ENCODE measurements at regions not wholly inside any gene's neighbourhood (a gene's known extent, or its start where the extent isn't known, plus 50 kb on each side); places are given as distances from the start of the nearest gene placed in this dataset.
"Not testable (repeated sequence)": the region's sequence is repeated elsewhere in the genome, so short reads cannot be mapped to it uniquely, and the experiment has no call there.

DNA sequence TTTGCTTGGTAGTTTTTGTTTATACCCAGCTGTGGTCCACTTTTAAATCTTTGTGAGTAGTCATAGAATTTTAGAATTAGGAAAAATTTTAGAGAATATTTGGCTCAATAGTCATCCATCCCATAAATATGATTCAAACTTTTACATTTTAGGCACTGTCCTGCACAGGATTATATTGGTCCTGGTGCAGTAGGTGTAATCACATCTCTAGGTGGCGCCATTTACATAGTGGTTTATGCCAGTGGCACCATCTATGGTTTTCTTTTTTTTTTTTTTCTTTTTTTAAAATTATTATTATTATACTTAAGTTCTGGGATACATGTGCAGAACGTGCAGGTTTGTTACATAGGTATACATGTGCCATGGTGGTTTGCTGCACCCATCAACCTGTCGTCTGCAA lies 260.7 kb upstream of the KCNN2 start:
- WGBS: 100% methylated on average over 1 of the region's 3 CpGs
- Histone ChIP-seq H3K27ac (ENCODE audit: low read depth, low read length) (no peak overlapping the region), H3K9ac (ENCODE audit: low read depth, low read length) (no peak overlapping the region), H3K27me3 (ENCODE audit: insufficient read depth, low read length) (no peaks in the 10 kb centered on the region), H3K9me3 (ENCODE audit: insufficient read depth, low read depth, low read length) (no peaks in the 10 kb centered on the region), H3K36me3 (ENCODE audit: insufficient read depth, low read length) (no peaks in the 10 kb centered on the region), H3K4me1 (ENCODE audit: insufficient read depth, low read length) (no peaks in the 10 kb centered on the region), H3K4me3 (ENCODE audit: low read length) (no peak overlapping the region)

DNA sequence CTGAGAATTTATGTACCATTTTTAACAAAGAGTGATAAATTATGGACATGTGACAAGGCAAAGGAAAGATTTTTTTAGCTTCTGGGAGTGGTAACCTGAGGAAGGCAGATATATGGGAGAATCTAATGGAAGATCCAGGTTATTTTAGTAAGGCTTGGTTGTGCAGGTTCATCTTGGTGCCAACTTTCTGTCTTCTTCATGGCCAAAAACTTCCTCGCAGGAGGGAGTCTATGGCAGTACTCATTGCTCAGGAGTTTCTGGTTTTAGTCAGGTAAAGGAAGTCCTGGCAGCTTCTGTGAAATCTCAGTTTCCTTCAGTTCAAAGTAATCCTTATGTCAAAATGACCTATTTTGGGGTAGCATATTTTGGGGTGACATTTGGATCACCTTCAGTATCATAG lies 248.3 kb upstream of the KCNN2 start:
- H3K27me3 ChIP-seq (ENCODE audit: insufficient read depth, low read length): no peaks in the 10 kb centered on the region
- no peak overlapping the region for H3K27ac ChIP-seq (ENCODE audit: low read depth, low read length)
- no peaks in the 10 kb centered on the region for H3K9me3 ChIP-seq (ENCODE audit: insufficient read depth, low read depth, low read length)
- 96% methylated on average over 1 of the region's 1 CpG for WGBS
- no peaks in the 10 kb centered on the region for H3K36me3 ChIP-seq (ENCODE audit: insufficient read depth, low read length)
- H3K4me3 ChIP-seq (ENCODE audit: low read length): no peak overlapping the region
- H3K4me1 ChIP-seq (ENCODE audit: insufficient read depth, low read length): no peaks in the 10 kb centered on the region
- H3K9ac ChIP-seq (ENCODE audit: low read depth, low read length): no peak overlapping the region

DNA sequence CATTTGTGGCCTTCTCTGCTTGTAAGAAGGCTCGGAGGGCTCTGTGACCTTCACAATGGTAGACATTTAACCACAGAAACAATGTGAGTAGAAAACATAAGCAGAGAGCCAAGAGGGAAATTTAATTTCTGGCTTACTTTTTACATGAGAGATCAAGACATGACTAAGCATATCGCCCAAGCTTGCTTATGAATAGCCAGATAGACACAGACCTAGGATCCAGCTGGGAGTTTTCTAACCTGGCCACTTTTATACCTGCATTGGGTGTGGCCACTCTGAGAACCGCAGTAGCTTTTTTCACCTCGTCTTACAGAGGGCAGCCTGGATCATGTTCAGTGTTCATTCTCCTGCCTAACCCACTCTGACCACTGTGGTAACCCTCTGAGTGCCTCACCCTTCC lies 244.9 kb upstream of the KCNN2 start:
- Histone ChIP-seq H3K36me3 (ENCODE audit: insufficient read depth, low read length) (no peaks in the 10 kb centered on the region), H3K27ac (ENCODE audit: low read depth, low read length) (no peak overlapping the region), H3K4me3 (ENCODE audit: low read length) (no peak overlapping the region), H3K9ac (ENCODE audit: low read depth, low read length) (no peak overlapping the region), H3K27me3 (ENCODE audit: insufficient read depth, low read length) (no peaks in the 10 kb centered on the region), H3K4me1 (ENCODE audit: insufficient read depth, low read length) (no peaks in the 10 kb centered on the region), H3K9me3 (ENCODE audit: insufficient read depth, low read depth, low read length) (no peaks in the 10 kb centered on the region)
- 94% methylated on average over 4 of the region's 4 CpGs for WGBS

DNA sequence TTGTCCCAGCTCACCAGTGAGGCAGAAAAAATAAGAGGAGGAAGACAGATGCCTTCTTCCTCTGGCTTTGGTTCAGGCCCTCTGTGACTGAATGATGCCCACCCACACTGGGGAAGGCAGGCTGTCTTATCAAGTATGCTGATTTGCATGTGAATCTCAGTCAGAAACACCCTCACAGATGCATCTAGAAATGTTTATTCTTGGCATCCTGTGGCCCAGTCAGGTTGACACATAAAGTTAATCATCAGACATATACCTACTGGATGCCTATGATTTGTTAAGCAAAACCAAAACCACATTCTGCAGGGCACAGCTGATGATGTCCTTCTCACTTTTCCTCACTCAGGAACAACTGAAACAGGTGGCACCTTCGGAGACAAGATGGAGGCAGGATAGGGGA lies 243.4 kb upstream of the KCNN2 start:
- WGBS: 86% methylated on average over 1 of the region's 1 CpG

DNA sequence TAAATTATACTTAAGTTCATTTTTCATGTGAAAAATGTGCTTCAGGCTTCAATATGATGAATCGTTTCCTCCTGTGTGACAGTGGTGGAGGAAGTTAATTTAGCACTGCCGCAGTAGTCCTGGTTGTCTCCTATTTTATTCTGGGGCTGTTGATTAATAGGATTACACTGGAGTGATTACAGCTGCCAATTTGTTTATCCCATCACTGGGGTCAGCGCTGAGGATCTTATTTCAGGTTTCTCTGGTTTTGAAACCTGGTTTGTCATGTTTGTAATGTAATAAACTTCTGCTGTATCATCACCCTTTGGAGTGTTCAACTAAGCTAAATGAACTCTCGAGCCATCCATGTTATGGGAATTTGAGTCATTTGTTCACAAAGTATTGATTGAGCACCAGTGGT lies 241.7 kb upstream of the KCNN2 start:
- H3K4me1 ChIP-seq (ENCODE audit: insufficient read depth, low read length): no peaks in the 10 kb centered on the region
- H3K36me3 ChIP-seq (ENCODE audit: insufficient read depth, low read length): no peaks in the 10 kb centered on the region
- H3K27ac ChIP-seq (ENCODE audit: low read depth, low read length): no peak overlapping the region
- no peak overlapping the region for H3K4me3 ChIP-seq (ENCODE audit: low read length)
- no peaks in the 10 kb centered on the region for H3K27me3 ChIP-seq (ENCODE audit: insufficient read depth, low read length)
- H3K9me3 ChIP-seq (ENCODE audit: insufficient read depth, low read depth, low read length): no peaks in the 10 kb centered on the region
- WGBS: 96% methylated on average over 4 of the region's 4 CpGs
- H3K9ac ChIP-seq (ENCODE audit: low read depth, low read length): no peak overlapping the region

More for the DNA sequence above, 243.4 kb upstream of the KCNN2 start:
- Histone ChIP-seq H3K9ac (ENCODE audit: low read depth, low read length) (no peak overlapping the region), H3K9me3 (ENCODE audit: insufficient read depth, low read depth, low read length) (no peaks in the 10 kb centered on the region), H3K4me1 (ENCODE audit: insufficient read depth, low read length) (no peaks in the 10 kb centered on the region), H3K27ac (ENCODE audit: low read depth, low read length) (no peak overlapping the region), H3K27me3 (ENCODE audit: insufficient read depth, low read length) (no peaks in the 10 kb centered on the region), H3K36me3 (ENCODE audit: insufficient read depth, low read length) (no peaks in the 10 kb centered on the region), H3K4me3 (ENCODE audit: low read length) (no peak overlapping the region)

DNA sequence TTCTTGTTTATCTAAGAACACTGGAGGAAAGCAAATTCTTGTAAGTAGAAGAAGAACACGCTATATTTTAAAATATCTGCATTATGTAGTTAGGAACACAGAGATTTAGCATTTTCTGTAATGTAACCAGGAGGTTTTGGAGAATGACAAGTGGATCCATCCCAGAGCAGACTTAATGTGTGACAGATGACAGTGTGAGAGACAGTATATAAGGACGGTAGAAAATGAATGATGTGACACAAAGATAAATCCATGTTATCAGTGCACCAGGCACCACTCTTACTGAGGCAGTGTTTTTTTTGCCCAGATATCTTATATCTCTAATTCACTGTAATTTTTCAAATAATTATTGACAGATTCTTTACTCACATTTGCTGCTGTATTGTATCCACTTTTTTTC lies 239.0 kb upstream of the KCNN2 start:
- 96% methylated on average over 2 of the region's 2 CpGs for WGBS
- H3K27ac ChIP-seq (ENCODE audit: low read depth, low read length): no peak overlapping the region

DNA sequence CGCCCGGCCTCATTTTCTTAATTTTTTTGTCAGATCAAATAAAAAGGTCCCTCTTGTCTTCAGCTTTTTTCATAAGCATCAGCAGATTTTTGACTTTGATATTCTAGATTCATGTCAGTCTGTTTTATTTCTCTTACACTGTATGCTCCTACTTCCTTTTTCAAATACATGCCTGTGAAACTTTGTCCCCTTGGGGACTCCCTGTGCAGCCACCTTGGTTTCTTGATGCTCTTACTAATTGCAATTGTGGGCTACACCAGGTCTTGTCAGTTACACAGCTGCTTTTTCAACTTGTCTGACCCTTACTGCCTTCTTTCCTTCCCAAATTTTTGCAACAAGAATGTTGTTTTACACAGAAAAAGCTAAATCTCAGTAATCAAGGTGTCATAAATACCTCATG lies 238.2 kb upstream of the KCNN2 start:
- Histone ChIP-seq H3K9ac (ENCODE audit: low read depth, low read length) (no peak overlapping the region), H3K4me3 (ENCODE audit: low read length) (no peak overlapping the region), H3K27me3 (ENCODE audit: insufficient read depth, low read length) (no peaks in the 10 kb centered on the region), H3K4me1 (ENCODE audit: insufficient read depth, low read length) (no peaks in the 10 kb centered on the region), H3K27ac (ENCODE audit: low read depth, low read length) (no peak overlapping the region), H3K9me3 (ENCODE audit: insufficient read depth, low read depth, low read length) (no peaks in the 10 kb centered on the region), H3K36me3 (ENCODE audit: insufficient read depth, low read length) (no peaks in the 10 kb centered on the region)
- WGBS: 100% methylated on average over 2 of the region's 2 CpGs

More for the DNA sequence above, 239.0 kb upstream of the KCNN2 start:
- no peaks in the 10 kb centered on the region for H3K36me3 ChIP-seq (ENCODE audit: insufficient read depth, low read length)
- H3K9ac ChIP-seq (ENCODE audit: low read depth, low read length): no peak overlapping the region
- no peaks in the 10 kb centered on the region for H3K27me3 ChIP-seq (ENCODE audit: insufficient read depth, low read length)
- H3K4me3 ChIP-seq (ENCODE audit: low read length): no peak overlapping the region
- no peaks in the 10 kb centered on the region for H3K9me3 ChIP-seq (ENCODE audit: insufficient read depth, low read depth, low read length)
- H3K4me1 ChIP-seq (ENCODE audit: insufficient read depth, low read length): no peaks in the 10 kb centered on the region

DNA sequence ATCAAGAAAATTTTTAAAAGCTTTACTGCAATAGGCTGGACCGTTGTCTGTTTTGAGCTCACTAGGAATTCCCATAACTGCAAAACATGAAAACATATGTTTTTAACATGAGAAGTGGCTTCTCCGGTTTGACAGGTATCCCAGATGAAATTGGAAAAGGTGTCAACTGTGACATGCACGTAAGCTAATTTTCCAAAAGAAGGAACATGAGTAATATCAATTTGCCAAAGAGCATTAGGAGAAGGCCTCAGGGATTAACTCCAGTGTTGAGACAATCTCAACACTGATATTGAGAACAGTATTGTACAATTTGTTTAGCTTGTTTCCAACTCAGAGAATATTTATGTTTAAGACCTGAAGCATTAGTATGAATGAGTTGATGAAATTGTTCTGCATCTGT lies 215.5 kb upstream of the KCNN2 start:
- no peaks in the 10 kb centered on the region for H3K27me3 ChIP-seq (ENCODE audit: insufficient read depth, low read length)
- H3K4me3 ChIP-seq (ENCODE audit: low read length): no peak overlapping the region
- H3K36me3 ChIP-seq (ENCODE audit: insufficient read depth, low read length): no peaks in the 10 kb centered on the region
- H3K4me1 ChIP-seq (ENCODE audit: insufficient read depth, low read length): no peaks in the 10 kb centered on the region
- WGBS: 98% methylated on average over 3 of the region's 3 CpGs
- peaks cover 19% of the 10 kb centered on the region for H3K9me3 ChIP-seq (ENCODE audit: insufficient read depth, low read depth, low read length)
- H3K27ac ChIP-seq (ENCODE audit: low read depth, low read length): no peak overlapping the region
- no peak overlapping the region for H3K9ac ChIP-seq (ENCODE audit: low read depth, low read length)

DNA sequence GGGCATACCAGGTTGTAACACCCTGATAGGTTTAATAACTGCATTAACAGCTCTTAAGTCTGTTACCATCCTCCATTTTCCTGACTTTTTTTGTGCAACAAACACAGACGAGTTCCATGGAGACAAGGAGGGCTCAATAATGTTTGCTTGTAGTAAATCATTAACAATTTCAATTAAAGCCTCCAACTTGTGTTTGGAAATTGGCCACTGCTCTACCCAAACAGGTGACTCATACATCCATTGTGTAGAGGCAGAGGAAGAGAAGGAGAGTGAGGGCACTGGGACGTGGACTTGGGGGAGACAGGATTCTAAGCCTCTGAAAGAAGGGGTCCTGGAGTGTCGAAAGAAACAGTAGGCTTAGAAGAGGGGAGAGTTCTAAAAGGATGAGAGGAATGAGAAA lies 213.6 kb upstream of the KCNN2 start:
- Histone ChIP-seq H3K9me3 (ENCODE audit: insufficient read depth, low read depth, low read length) (peaks cover 20% of the 10 kb centered on the region), H3K27me3 (ENCODE audit: insufficient read depth, low read length) (no peaks in the 10 kb centered on the region), H3K27ac (ENCODE audit: low read depth, low read length) (no peak overlapping the region), H3K9ac (ENCODE audit: low read depth, low read length) (no peak overlapping the region), H3K4me1 (ENCODE audit: insufficient read depth, low read length) (no peaks in the 10 kb centered on the region), H3K36me3 (ENCODE audit: insufficient read depth, low read length) (no peaks in the 10 kb centered on the region), H3K4me3 (ENCODE audit: low read length) (no peak overlapping the region)
- WGBS: 97% methylated on average over 3 of the region's 3 CpGs

DNA sequence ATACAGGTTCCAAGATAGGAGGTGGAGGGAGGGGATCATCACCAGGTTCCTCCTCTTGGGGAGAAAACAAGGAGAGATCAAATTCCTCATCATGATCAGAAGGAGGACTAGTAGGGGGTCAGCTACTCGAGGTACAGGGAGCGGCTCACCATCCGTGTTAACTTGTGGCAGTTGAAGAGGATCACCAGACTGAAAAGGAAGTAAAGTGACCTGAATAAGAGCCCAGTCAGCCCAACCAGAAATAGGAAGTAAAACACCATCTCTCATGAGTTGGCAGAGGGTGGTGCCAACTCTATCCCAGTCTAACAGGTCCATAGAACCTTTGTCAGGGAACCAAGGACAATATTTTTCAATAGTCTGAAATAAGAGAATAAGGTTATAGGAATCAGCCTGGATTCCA lies 213.1 kb upstream of the KCNN2 start:
- not testable (repeated sequence) for H3K27me3 ChIP-seq (ENCODE audit: insufficient read depth, low read length); H3K36me3 ChIP-seq (ENCODE audit: insufficient read depth, low read length); H3K9ac ChIP-seq (ENCODE audit: low read depth, low read length); H3K4me1 ChIP-seq (ENCODE audit: insufficient read depth, low read length); H3K27ac ChIP-seq (ENCODE audit: low read depth, low read length); H3K4me3 ChIP-seq (ENCODE audit: low read length)
- WGBS: 62% methylated on average over 3 of the region's 3 CpGs
- H3K9me3 ChIP-seq (ENCODE audit: insufficient read depth, low read depth, low read length): peaks cover 20% of the 10 kb centered on the region; the same call in 1 of the 2 replicates

DNA sequence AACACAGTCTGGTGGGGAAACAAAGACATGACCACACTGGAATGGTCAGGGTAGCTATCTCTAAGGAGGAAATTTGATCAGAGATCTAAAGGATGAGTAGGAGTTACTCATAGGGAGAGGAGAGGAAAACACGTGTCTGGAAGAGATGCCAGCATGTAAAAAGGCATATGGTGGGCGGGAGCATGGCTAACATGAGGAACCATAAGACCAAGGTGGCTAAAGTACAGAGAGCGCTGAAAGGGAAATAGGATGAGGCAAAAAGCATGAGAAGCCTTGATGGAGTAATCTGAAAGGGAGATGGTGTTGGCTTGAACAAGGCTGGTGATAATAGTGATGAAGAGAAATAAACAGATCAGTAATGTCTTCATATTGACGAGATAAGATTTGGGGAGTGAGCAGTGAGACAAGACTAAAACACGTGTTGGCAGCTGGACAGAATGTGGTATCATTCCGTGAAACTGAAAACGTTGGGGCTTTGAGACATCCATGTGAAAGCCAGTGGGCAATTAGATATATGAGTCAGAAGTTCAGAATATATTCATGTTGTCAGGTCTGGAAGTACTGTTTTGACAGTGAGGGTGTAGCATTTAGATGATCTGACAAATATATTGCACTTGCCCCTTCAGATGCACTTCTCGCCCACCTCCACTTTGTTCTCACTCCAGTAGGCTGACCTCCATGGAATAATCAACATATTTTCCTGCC lies 209.1 kb upstream of the KCNN2 start:
- peaks cover 20% of the 10 kb centered on the region; the same call in 1 of the 2 replicates for H3K9me3 ChIP-seq (ENCODE audit: insufficient read depth, low read depth, low read length)
- no peak overlapping the region for H3K9ac ChIP-seq (ENCODE audit: low read depth, low read length)
- no peak overlapping the region for H3K27ac ChIP-seq (ENCODE audit: low read depth, low read length)
- no peaks in the 10 kb centered on the region for H3K4me1 ChIP-seq (ENCODE audit: insufficient read depth, low read length)
- 87% methylated on average over 8 of the region's 8 CpGs for WGBS
- no peak overlapping the region for H3K4me3 ChIP-seq (ENCODE audit: low read length)
- no peaks in the 10 kb centered on the region for H3K36me3 ChIP-seq (ENCODE audit: insufficient read depth, low read length)
- no peaks in the 10 kb centered on the region for H3K27me3 ChIP-seq (ENCODE audit: insufficient read depth, low read length)

DNA sequence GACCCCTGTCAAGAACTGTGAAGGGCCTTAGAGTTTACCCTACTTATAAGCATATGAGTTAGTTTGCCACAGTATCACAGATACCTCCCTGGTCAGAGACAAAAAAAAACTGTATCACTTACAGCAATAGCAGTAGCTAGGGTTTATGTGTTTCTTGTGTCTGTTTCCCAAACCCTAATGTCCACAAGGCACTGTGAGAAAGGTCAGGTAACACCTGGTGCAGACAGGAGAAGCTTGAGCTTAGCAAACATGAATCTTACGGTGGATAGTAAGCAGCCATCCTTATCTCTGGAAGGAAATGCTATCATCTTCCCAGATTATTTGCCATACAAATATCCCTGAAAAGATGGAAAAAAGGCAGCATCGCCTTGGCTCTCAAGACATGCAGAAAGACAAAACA lies 208.5 kb upstream of the KCNN2 start:
- H3K9ac ChIP-seq (ENCODE audit: low read depth, low read length): no peak overlapping the region
- no peak overlapping the region for H3K4me3 ChIP-seq (ENCODE audit: low read length)
- H3K9me3 ChIP-seq (ENCODE audit: insufficient read depth, low read depth, low read length): peaks cover 20% of the 10 kb centered on the region; the same call in 1 of the 2 replicates
- H3K27me3 ChIP-seq (ENCODE audit: insufficient read depth, low read length): no peaks in the 10 kb centered on the region
- WGBS: 94% methylated on average over 2 of the region's 2 CpGs
- no peaks in the 10 kb centered on the region for H3K4me1 ChIP-seq (ENCODE audit: insufficient read depth, low read length)
- no peaks in the 10 kb centered on the region for H3K36me3 ChIP-seq (ENCODE audit: insufficient read depth, low read length)
- no peak overlapping the region for H3K27ac ChIP-seq (ENCODE audit: low read depth, low read length)
